HG03342 (cell line): ENCODE measurements at regions not wholly inside any gene's neighbourhood (a gene's known extent, or its start where the extent isn't known, plus 50 kb on each side); places are given as distances from the start of the nearest gene placed in this dataset.
A peak's percentile ranks its signal among the peaks of the same experiment; 100 is the strongest.
"Not testable (repeated sequence)": the region's sequence is repeated elsewhere in the genome, so short reads cannot be mapped to it uniquely, and the experiment has no call there.

Experiments used
- ATAC-seq: cut with Tn5 transposase; IDR thresholded peaks from one replicate; pipeline ENCODE4 v1.9.1; 2021; ENCODE audit warnings: mild to moderate bottlenecking, moderate library complexity; ENCODE audit not compliant: unreplicated experiment

GRCh38 chr4:186813377-186814068, 89.9 kb upstream of the FAT1 start:
- no peak for ATAC-seq

- no peak for ATAC-seq
Observed at GRCh38 chr4:186814535-186815070, 90.9 kb upstream of the FAT1 start.

GRCh38 chr4:186819342-186820086, 95.9 kb upstream of the FAT1 start:
- no peak for ATAC-seq

- no peak for ATAC-seq
Observed at GRCh38 chr4:186820391-186820891, 96.8 kb upstream of the FAT1 start.

- ATAC-seq: no peak
Observed at GRCh38 chr4:186823989-186824388, 100.3 kb upstream of the FAT1 start.

GRCh38 chr4:186825069-186825468, 101.4 kb upstream of the FAT1 start:
- ATAC-seq: no peak

- no peak for ATAC-seq
Observed at GRCh38 chr4:186826006-186826405, 102.3 kb upstream of the FAT1 start.

- no peak for ATAC-seq
Observed at GRCh38 chr4:186826846-186827533, 103.3 kb upstream of the FAT1 start.

GRCh38 chr4:186827534-186827897, 103.9 kb upstream of the FAT1 start:
- no peak for ATAC-seq

- no peak for ATAC-seq
Observed at GRCh38 chr4:186829097-186829496, 105.4 kb upstream of the FAT1 start.

- ATAC-seq: no peak
Observed at GRCh38 chr4:186829740-186830449, 106.2 kb upstream of the FAT1 start.

GRCh38 chr4:186831574-186831973, 107.9 kb upstream of the FAT1 start:
- ATAC-seq: no peak

- ATAC-seq: no peak
Observed at GRCh38 chr4:186832906-186833305, 109.2 kb upstream of the FAT1 start.

- ATAC-seq: not testable (repeated sequence)
Observed at GRCh38 chr4:186837463-186837862, 113.8 kb upstream of the FAT1 start.

GRCh38 chr4:186838295-186838694, 114.6 kb upstream of the FAT1 start:
- ATAC-seq: no peak

GRCh38 chr4:186839122-186840037, 115.7 kb upstream of the FAT1 start:
- peak; percentile 76 for ATAC-seq

- ATAC-seq: no peak
Observed at GRCh38 chr4:186840222-186840701, 116.6 kb upstream of the FAT1 start.

- ATAC-seq: no peak
Observed at GRCh38 chr4:186840771-186841301, 117.2 kb upstream of the FAT1 start.

GRCh38 chr4:186844059-186844681, 120.5 kb upstream of the FAT1 start:
- ATAC-seq: no peak
